ENCODE measurements at regions not wholly inside any gene's neighbourhood (a gene's known extent, or its start where the extent isn't known, plus 50 kb on each side); places are given as distances from the start of the nearest gene placed in this dataset.

GRCh38 chr17:13996748-13997147, 72.6 kb upstream of the COX10 start:
- DNase-seq, result no peak

GRCh38 chr17:14004927-14005620, 64.2 kb upstream of the COX10 start:
- no peak for DNase-seq

GRCh38 chr17:14006249-14006942, 62.9 kb upstream of the COX10 start:
- DNase-seq, result no peak

- DNase-seq, result no peak
Measured at GRCh38 chr17:14007951-14008350, 61.4 kb upstream of the COX10 start.

- no peak for DNase-seq
Measured at GRCh38 chr17:14011036-14011692, 58.1 kb upstream of the COX10 start.

GRCh38 chr17:14011740-14012405, 57.4 kb upstream of the COX10 start:
- DNase-seq, result no peak

GRCh38 chr17:14014657-14015056, 54.6 kb upstream of the COX10 start:
- no peak for DNase-seq

- no peak for DNase-seq
Measured at GRCh38 chr17:14015271-14015670, 54.0 kb upstream of the COX10 start.

- DNase-seq, result no peak
Measured at GRCh38 chr17:14016858-14017257, 52.4 kb upstream of the COX10 start.

- no peak for DNase-seq
Measured at GRCh38 chr17:14019186-14019956, 49.9 kb upstream of the COX10 start.

Measured in right hindlimb (tissue), 1 donor.